GM23248 (cell line): ENCODE measurements at regions not wholly inside any gene's neighbourhood (a gene's known extent, or its start where the extent isn't known, plus 50 kb on each side); places are given as distances from the start of the nearest gene placed in this dataset.

Source experiments
- DNase-seq: peaks from one replicate; pipeline ENCODE4 v3.0.0-alpha.2; 2015
- H2AFZ ChIP-seq: fragments of 200-600 bp; sonication (generic); 2 replicates; pipeline ENCODE4 v1.6.1; 2016; ENCODE audit warnings: antibody characterized with exemption
- H3F3A ChIP-seq: fragments of 200-600 bp; sonication (generic); 2 replicates; pipeline ENCODE4 v1.6.1; 2016; ENCODE audit warnings: mild to moderate bottlenecking, antibody characterized with exemption, mixed run types; ENCODE audit not compliant: insufficient read depth
- H3K27ac ChIP-seq: fragments of 200-600 bp; sonication (generic); 2 replicates; pipeline ENCODE4 v1.5.1; 2016; ENCODE audit warnings: mild to moderate bottlenecking
- H3K27me3 ChIP-seq: fragments of 200-600 bp; sonication (generic); replicated peaks from 2 replicates; pipeline ENCODE4 v1.6.1; 2016; ENCODE audit warnings: mild to moderate bottlenecking; ENCODE audit not compliant: insufficient read depth
- H3K36me3 ChIP-seq: fragments of 200-600 bp; sonication (generic); 2 replicates; pipeline ENCODE4 v1.6.1; 2016; ENCODE audit warnings: low read depth, mild to moderate bottlenecking
- H3K4me1 ChIP-seq: fragments of 200-600 bp; sonication (generic); 2 replicates; pipeline ENCODE4 v1.6.1; 2016; ENCODE audit warnings: mild to moderate bottlenecking; ENCODE audit not compliant: insufficient read depth
- H3K4me2 ChIP-seq: fragments of 200-600 bp; sonication (generic); one replicate; pipeline ENCODE4 v1.6.1; 2016; ENCODE audit warnings: mild to moderate bottlenecking; ENCODE audit not compliant: unreplicated experiment
- H3K4me3 ChIP-seq: fragments of 200-600 bp; sonication (generic); 2 replicates; pipeline ENCODE4 v1.5.1; 2016; ENCODE audit warnings: mild to moderate bottlenecking
- H3K79me2 ChIP-seq: fragments of 200-600 bp; sonication (generic); 2 replicates; pipeline ENCODE4 v1.6.1; 2016; ENCODE audit warnings: mild to moderate bottlenecking; ENCODE audit not compliant: insufficient read depth
- H3K9ac ChIP-seq: fragments of 200-600 bp; sonication (generic); 2 replicates; pipeline ENCODE4 v1.6.1; 2016; ENCODE audit warnings: mild to moderate bottlenecking
- H3K9me2 ChIP-seq: fragments of 200-600 bp; sonication (generic); 2 replicates; pipeline ENCODE4 v1.6.1; 2016; ENCODE audit warnings: mixed run types, mild to moderate bottlenecking, moderate library complexity; ENCODE audit not compliant: insufficient read depth
- H3K9me3 ChIP-seq: fragments of 200-600 bp; sonication (generic); one replicate; pipeline ENCODE4 v1.6.1; 2017; ENCODE audit warnings: low read depth
- H4K20me1 ChIP-seq: fragments of 200-600 bp; sonication (generic); 2 replicates; pipeline ENCODE4 v1.6.0; 2016; ENCODE audit not compliant: insufficient read depth
- EZH2 ChIP-seq: fragments of 200-600 bp; sonication (generic); IDR thresholded peaks from 2 replicates; pipeline ENCODE4 v1.6.1; 2018; ENCODE audit warnings: antibody characterized with exemption, mild to moderate bottlenecking; ENCODE audit not compliant: insufficient read depth, poor library complexity, severe bottlenecking
- EZH2phosphoT487 ChIP-seq: fragments of 200-600 bp; sonication (generic); IDR thresholded peaks from 2 replicates; pipeline ENCODE4 v1.6.1; 2018; ENCODE audit warnings: antibody characterized with exemption, moderate library complexity, mild to moderate bottlenecking, low read depth; ENCODE audit not compliant: insufficient read depth
- whole genome bisulfite sequencing, 2 experiments: methylation state at CpG; one replicate each; pipeline ENCODE4 v1.1.6; 2015 to 2017; ENCODE audit warnings: low lambda C conversion rate in 2 of 2, low coverage in 1 of 2; ENCODE audit errors: missing lambda C conversion rate in 2 of 2; 5-methylcytosine and 5-hydroxymethylcytosine counted together
- in situ Hi-C: fragments of 300-500 bp; cut with MboI; formaldehyde crosslinking; loops from 2 replicates; pipeline ENCODE4 v1.15.0; 2020

- no peak for DNase-seq
- TF ChIP-seq EZH2: no peak
- TF ChIP-seq EZH2phosphoT487: no peak
- no peaks in the 10 kb centered on the region for H3K9me2 ChIP-seq
- no peaks in the 10 kb centered on the region for H3K79me2 ChIP-seq
- no peaks in the 10 kb centered on the region for H3F3A ChIP-seq
- in situ Hi-C loops: no loop called here
- H3K36me3 ChIP-seq: no peaks in the 10 kb centered on the region
- no peaks in the 10 kb centered on the region for H3K27me3 ChIP-seq
- H2AFZ ChIP-seq: no peak overlapping the region
- WGBS, 2 experiments: 49 to 52% methylated on average over 2 of the region's 2 CpGs
- H3K4me2 ChIP-seq: no peak overlapping the region
- H4K20me1 ChIP-seq: no peaks in the 10 kb centered on the region
- no peaks in the 10 kb centered on the region for H3K4me1 ChIP-seq
- no peak overlapping the region for H3K4me3 ChIP-seq
- H3K27ac ChIP-seq: no peak overlapping the region
- no peak overlapping the region for H3K9ac ChIP-seq
- H3K9me3 ChIP-seq: no peaks in the 10 kb centered on the region
These were observed 148.4 kb downstream of the CEMIP2 start for GRCh38 chr9:71619926-71620325.

DNA sequence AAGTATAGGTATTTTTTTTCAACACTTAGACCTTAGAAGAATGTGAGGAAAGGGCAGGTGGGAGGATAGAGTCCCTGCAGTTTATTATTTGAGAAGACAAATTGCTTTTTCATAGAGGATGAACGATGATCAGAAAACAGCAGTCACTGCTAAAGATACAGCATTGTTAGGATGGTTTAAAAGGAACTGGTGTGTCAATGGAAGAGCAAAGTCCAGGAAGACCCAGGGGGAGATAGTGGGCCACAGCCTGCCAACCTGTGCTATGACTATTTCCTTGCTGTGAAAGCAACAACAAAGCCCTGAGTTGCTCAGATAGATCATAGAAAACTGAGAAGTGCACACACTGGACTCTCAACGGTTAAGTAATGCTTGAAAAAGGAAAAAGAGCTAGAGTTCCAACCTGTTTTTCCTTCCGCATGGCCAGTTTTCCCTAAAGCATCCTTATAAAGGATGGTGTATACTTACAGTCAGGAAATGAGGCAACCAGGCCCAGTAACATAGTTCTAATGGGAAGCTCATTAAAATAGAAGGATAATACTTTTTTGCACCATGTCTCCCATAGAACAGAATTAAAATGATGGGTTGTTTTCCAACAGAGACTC lies 153.8 kb downstream of the CEMIP2 start:
- in situ Hi-C loops: no loop called here
- Histone ChIP-seq H4K20me1 (no peaks in the 10 kb centered on the region), H3K4me3 (no peak overlapping the region), H3K9ac (no peak overlapping the region), H3F3A (no peaks in the 10 kb centered on the region), H3K27ac (no peak overlapping the region), H3K4me2 (no peak overlapping the region), H3K36me3 (no peaks in the 10 kb centered on the region), H3K4me1 (peaks cover 4% of the 10 kb centered on the region), H3K27me3 (no peaks in the 10 kb centered on the region), H3K79me2 (no peaks in the 10 kb centered on the region), H3K9me3 (no peaks in the 10 kb centered on the region), H2AFZ (no peak overlapping the region), H3K9me2 (no peaks in the 10 kb centered on the region)
- no peak for DNase-seq
- 62 to 66% methylated on average over 3 of the region's 3 CpGs for WGBS, 2 experiments
- TF ChIP-seq EZH2 (no peak), EZH2phosphoT487 (no peak)

- H3K79me2 ChIP-seq: no peaks in the 10 kb centered on the region
- WGBS, 2 experiments: 22 to 26% methylated on average over 2 of the region's 2 CpGs
- H3K4me1 ChIP-seq: peaks cover 18% of the 10 kb centered on the region
- TF ChIP-seq EZH2: no peak
- TF ChIP-seq EZH2phosphoT487: no peak
- no peaks in the 10 kb centered on the region for H3K9me2 ChIP-seq
- DNase-seq: no peak
- H3K4me2 ChIP-seq: no peak overlapping the region
- no peak overlapping the region for H3K27ac ChIP-seq
- no peak overlapping the region for H2AFZ ChIP-seq
- H3K9me3 ChIP-seq: no peaks in the 10 kb centered on the region
- H3K27me3 ChIP-seq: no peaks in the 10 kb centered on the region
- H3K9ac ChIP-seq: no peak overlapping the region
- H3K4me3 ChIP-seq: no peak overlapping the region
- H4K20me1 ChIP-seq: no peaks in the 10 kb centered on the region
- H3K36me3 ChIP-seq: no peaks in the 10 kb centered on the region
- peaks cover 13% of the 10 kb centered on the region; the same call in 1 of the 2 replicates for H3F3A ChIP-seq
- in situ Hi-C loops: no loop called here
These were observed 155.4 kb downstream of the CEMIP2 start for GRCh38 chr9:71612889-71613288.

- no peak overlapping the region for H3K4me3 ChIP-seq
- in situ Hi-C loops: loop anchor here (10.0 kb wide), 2 partner anchors 95 to 165 kb away; no protein-coding TSS in a partner anchor
- DNase-seq: no peak
- no peaks in the 10 kb centered on the region for H3K9me3 ChIP-seq
- H3K9me2 ChIP-seq: no peaks in the 10 kb centered on the region
- H2AFZ ChIP-seq: no peak overlapping the region
- H4K20me1 ChIP-seq: no peaks in the 10 kb centered on the region
- WGBS, 2 experiments: 93 to 96% methylated on average over 1 of the region's 1 CpG
- TF ChIP-seq EZH2phosphoT487: no peak
- no peak for TF ChIP-seq EZH2
- H3K4me2 ChIP-seq: no peak overlapping the region
- H3K79me2 ChIP-seq: no peaks in the 10 kb centered on the region
- peaks cover 14% of the 10 kb centered on the region; the same call in 1 of the 2 replicates for H3F3A ChIP-seq
- H3K4me1 ChIP-seq: peaks cover 24% of the 10 kb centered on the region
- H3K27ac ChIP-seq: no peak overlapping the region
- H3K9ac ChIP-seq: no peak overlapping the region
- H3K27me3 ChIP-seq: no peaks in the 10 kb centered on the region
- no peaks in the 10 kb centered on the region for H3K36me3 ChIP-seq
These were observed 158.9 kb downstream of the CEMIP2 start for GRCh38 chr9:71609448-71609830.
